H9 (cell line): ENCODE measurements at regions not wholly inside any gene's neighbourhood (a gene's known extent, or its start where the extent isn't known, plus 50 kb on each side); places are given as distances from the start of the nearest gene placed in this dataset.

Experiments
- DNase-seq: peaks from one replicate; pipeline ENCODE4 v3.0.0-alpha.2; 2017
- H2AFZ ChIP-seq: one replicate; pipeline ENCODE4 v1.6.1; 2013; ENCODE audit warnings: mild to moderate bottlenecking, low read length, control low read depth, moderate library complexity
- H2AK5ac ChIP-seq: 2 replicates; pipeline ENCODE4 v1.6.1; 2013; ENCODE audit warnings: low read length, control low read depth, mixed read lengths; ENCODE audit not compliant: insufficient read length
- H2BK120ac ChIP-seq: one replicate; pipeline ENCODE4 v1.6.1; 2013; ENCODE audit warnings: low read depth, mild to moderate bottlenecking, low read length, control low read depth, inconsistent platforms; ENCODE audit not compliant: poor library complexity, severe bottlenecking
- H2BK12ac ChIP-seq: 2 replicates; pipeline ENCODE4 v1.6.1; 2013; ENCODE audit warnings: low read length, control low read depth, mixed read lengths, low read depth; ENCODE audit not compliant: insufficient read length
- H2BK15ac ChIP-seq: 2 replicates; pipeline ENCODE4 v1.6.1; 2013; ENCODE audit warnings: low read depth, low read length, control low read depth
- H2BK20ac ChIP-seq: one replicate; pipeline ENCODE4 v1.6.1; 2013; ENCODE audit warnings: low read depth, mild to moderate bottlenecking, low read length, control low read depth, inconsistent platforms; ENCODE audit not compliant: poor library complexity, severe bottlenecking
- H2BK5ac ChIP-seq: 2 replicates; pipeline ENCODE4 v1.6.1; 2013; ENCODE audit warnings: low read length, control low read depth, mixed read lengths; ENCODE audit not compliant: insufficient read length
- H3K14ac ChIP-seq: 2 replicates; pipeline ENCODE4 v1.6.1; 2013; ENCODE audit warnings: low read length, control low read depth; ENCODE audit not compliant: insufficient read depth
- H3K18ac ChIP-seq: 2 replicates; pipeline ENCODE4 v1.6.1; 2013; ENCODE audit warnings: low read depth, mild to moderate bottlenecking, mixed read lengths, low read length, control low read depth; ENCODE audit not compliant: insufficient read length
- H3K23ac ChIP-seq: 2 replicates; pipeline ENCODE4 v1.6.1; 2013; ENCODE audit warnings: low read length, control low read depth, mixed read lengths, low read depth; ENCODE audit not compliant: insufficient read length
- H3K23me2 ChIP-seq: 2 replicates; pipeline ENCODE4 v1.6.1; 2013; ENCODE audit warnings: low read depth, mild to moderate bottlenecking, mixed read lengths, low read length, control low read depth; ENCODE audit not compliant: insufficient read length, poor library complexity, severe bottlenecking
- H3K27ac ChIP-seq: 2 replicates; pipeline ENCODE4 v1.5.1; 2013; ENCODE audit warnings: low read length, control low read depth, mixed read lengths, low read depth; ENCODE audit not compliant: insufficient read length
- H3K27me3 ChIP-seq: 2 replicates; pipeline ENCODE4 v1.6.1; 2013; ENCODE audit warnings: low read length, control low read depth, inconsistent platforms; ENCODE audit not compliant: insufficient read depth
- H3K4ac ChIP-seq: 2 replicates; pipeline ENCODE4 v1.6.1; 2013; ENCODE audit warnings: low read depth, mild to moderate bottlenecking, control low read depth, inconsistent platforms, low read length, moderate library complexity
- H3K4me1 ChIP-seq: 2 replicates; pipeline ENCODE4 v1.6.1; 2013; ENCODE audit warnings: low read length, control low read depth, inconsistent platforms; ENCODE audit not compliant: insufficient read depth
- H3K4me2 ChIP-seq: 2 replicates; pipeline ENCODE4 v1.6.1; 2013; ENCODE audit warnings: low read length, control low read depth, mixed read lengths; ENCODE audit not compliant: insufficient read length, insufficient read depth
- H3K56ac ChIP-seq: 2 replicates; pipeline ENCODE4 v1.6.1; 2013; ENCODE audit warnings: low read depth, mild to moderate bottlenecking, mixed read lengths, low read length, control low read depth; ENCODE audit not compliant: insufficient read length
- H3K79me1 ChIP-seq: 2 replicates; pipeline ENCODE4 v1.6.1; 2013; ENCODE audit warnings: low read depth, mild to moderate bottlenecking, moderate library complexity, low read length, control low read depth, inconsistent platforms; ENCODE audit not compliant: insufficient read depth, poor library complexity, severe bottlenecking
- H3K79me2 ChIP-seq: 2 replicates; pipeline ENCODE4 v1.6.1; 2013; ENCODE audit warnings: low read length, control low read depth, inconsistent platforms; ENCODE audit not compliant: insufficient read depth
- H3K9ac ChIP-seq: 2 replicates; pipeline ENCODE4 v1.6.1; 2013; ENCODE audit warnings: low read length, control low read depth, mixed read lengths; ENCODE audit not compliant: insufficient read length; ENCODE audit errors: extremely low read depth
- H3K9me3 ChIP-seq: one replicate; pipeline ENCODE4 v1.6.1; 2013; ENCODE audit warnings: low read depth, low read length, inconsistent platforms; ENCODE audit not compliant: control insufficient read depth
- H3T11ph ChIP-seq: one replicate; pipeline ENCODE4 v1.6.1; 2013; ENCODE audit warnings: mild to moderate bottlenecking, low read length, control low read depth, inconsistent platforms
- H4K20me1 ChIP-seq: one replicate; pipeline ENCODE4 v1.6.1; 2013; ENCODE audit not compliant: control insufficient read depth, insufficient read length, insufficient read depth
- H4K5ac ChIP-seq: 2 replicates; pipeline ENCODE4 v1.6.1; 2013; ENCODE audit warnings: low read depth, mild to moderate bottlenecking, mixed read lengths, low read length, control low read depth; ENCODE audit not compliant: insufficient read length
- H4K8ac ChIP-seq: replicated peaks from 2 replicates; pipeline ENCODE4 v1.6.1; 2013; ENCODE audit warnings: low read length, control low read depth, mixed read lengths, low read depth; ENCODE audit not compliant: insufficient read length
- H4K91ac ChIP-seq: 2 replicates; pipeline ENCODE4 v1.6.1; 2013; ENCODE audit warnings: low read depth, mild to moderate bottlenecking, moderate library complexity, mixed read lengths, low read length, control low read depth; ENCODE audit not compliant: insufficient read length
- H3K27ac Mint-ChIP-seq, 3 experiments: 2 replicates in 2 of 3; 3 replicates in 1 of 3; pipeline ENCODE4 v1.8.0; 2020 to 2021; ENCODE audit warnings: mixed read lengths in 3 of 3, mild to moderate bottlenecking in 1 of 3, moderate library complexity in 1 of 3
- H3K27me3 Mint-ChIP-seq: 2 replicates; pipeline ENCODE4 v1.8.0; 2021; ENCODE audit warnings: low read depth, mild to moderate bottlenecking, moderate library complexity, mixed read lengths
- H3K36me3 Mint-ChIP-seq, 3 experiments: 2 replicates in 2 of 3; 3 replicates in 1 of 3; pipeline ENCODE4 v1.8.0; 2020 to 2021; ENCODE audit warnings: low read depth in 3 of 3, mixed read lengths in 3 of 3; ENCODE audit not compliant: insufficient read depth in 1 of 3
- H3K4me1 Mint-ChIP-seq, 2 experiments: 2 replicates each; pipeline ENCODE4 v1.8.0; 2020; ENCODE audit warnings: mixed read lengths in 2 of 2
- H3K4me3 Mint-ChIP-seq, 2 experiments: 2 replicates in 1 of 2; 3 replicates in 1 of 2; pipeline ENCODE4 v1.8.0; 2020 to 2021; ENCODE audit warnings: mild to moderate bottlenecking in 2 of 2, mixed read lengths in 2 of 2, moderate library complexity in 1 of 2
- H3K9me3 Mint-ChIP-seq, 2 experiments: 2 replicates in 1 of 2; 3 replicates in 1 of 2; pipeline ENCODE4 v1.8.0; 2020; ENCODE audit warnings: mild to moderate bottlenecking in 2 of 2, mixed read lengths in 2 of 2, moderate library complexity in 1 of 2
- CTCF ChIP-seq: fragments of 200-600 bp; sonication (generic); conservative IDR thresholded peaks from 3 replicates; pipeline ENCODE4 v1.8.0; 2021; ENCODE audit warnings: antibody characterized with exemption, mild to moderate bottlenecking
- WGBS: extraction: QIAGEN DNeasy Blood & Tissue Kit; methylation state at CpG from one replicate; pipeline ENCODE4 v1.1.7; 2013; ENCODE audit warnings: missing lambda C conversion rate, low lambda C conversion rate, mixed read lengths; ENCODE audit not compliant: insufficient read length; ENCODE audit errors: extremely low coverage; 5-methylcytosine and 5-hydroxymethylcytosine counted together

- H4K5ac ChIP-seq, result no peak overlapping the region
- Mint-ChIP-seq H3K36me3 (no peaks in the 10 kb centered on the region), H3K9me3 (no peaks in the 10 kb centered on the region; a peak in 1 of 5 replicates), H3K4me3 (no peak overlapping the region), H3K27me3 (peaks cover 13% of the 10 kb centered on the region), H3K27ac (peak overlapping the region in 2 of 3 experiments; percentile 70 to 90; a peak in 2 of 7 replicates), H3K4me1 (peaks cover 33 to 67% of the 10 kb centered on the region in 2 experiments)
- H3K79me1 ChIP-seq, result no peaks in the 10 kb centered on the region
- peak; percentile 62 for DNase-seq
- no peaks in the 10 kb centered on the region; the same call in 1 of the 2 replicates for H3K27me3 ChIP-seq
- H3K4me2 ChIP-seq, result no peak overlapping the region
- no peak overlapping the region for H2BK5ac ChIP-seq
- no peak overlapping the region for H4K8ac ChIP-seq
- peaks cover 6% of the 10 kb centered on the region for H3K4me1 ChIP-seq
- no peak overlapping the region for H3K27ac ChIP-seq
- no peak overlapping the region for H2AFZ ChIP-seq
- H2BK12ac ChIP-seq, result no peak overlapping the region
- H3K18ac ChIP-seq, result no peak overlapping the region
- no peak overlapping the region for H3K9ac ChIP-seq
- H4K20me1 ChIP-seq, result no peaks in the 10 kb centered on the region
- H3K9me3 ChIP-seq, result no peaks in the 10 kb centered on the region
- H3K23me2 ChIP-seq, result no peaks in the 10 kb centered on the region
- H3K23ac ChIP-seq, result no peak overlapping the region
- no peaks in the 10 kb centered on the region for H3K79me2 ChIP-seq
- H2AK5ac ChIP-seq, result no peak overlapping the region
- no peak overlapping the region for H3T11ph ChIP-seq
- TF ChIP-seq CTCF, result no peak
- no peak overlapping the region for H2BK20ac ChIP-seq
- H3K56ac ChIP-seq, result no peak overlapping the region
- no CpG with 5 or more reads among the region's 22 CpGs for WGBS
- H3K14ac ChIP-seq, result no peak overlapping the region
- H2BK120ac ChIP-seq, result no peak overlapping the region
- H3K4ac ChIP-seq, result no peak overlapping the region
- H2BK15ac ChIP-seq, result no peak overlapping the region
- no peak overlapping the region for H4K91ac ChIP-seq
These were observed 297.1 kb downstream of the IRF8 start for GRCh38 chr16:86195863-86196630.
